ENCODE measurements at regions not wholly inside any gene's neighbourhood (a gene's known extent, or its start where the extent isn't known, plus 50 kb on each side); places are given as distances from the start of the nearest gene placed in this dataset.

GRCh38 chr4:147206807-147207206 is 261.1 kb upstream of the TTC29 start:
- TF ChIP-seq POLR2A (IDR thresholded peaks at IDR 0.05) (no peak), CTCF (IDR thresholded peaks at IDR 0.05) (no peak)
